ENCODE measurements at regions not wholly inside any gene's neighbourhood (a gene's known extent, or its start where the extent isn't known, plus 50 kb on each side); places are given as distances from the start of the nearest gene placed in this dataset.
"Not testable (repeated sequence)": the region's sequence is repeated elsewhere in the genome, so short reads cannot be mapped to it uniquely, and the experiment has no call there.

DNA sequence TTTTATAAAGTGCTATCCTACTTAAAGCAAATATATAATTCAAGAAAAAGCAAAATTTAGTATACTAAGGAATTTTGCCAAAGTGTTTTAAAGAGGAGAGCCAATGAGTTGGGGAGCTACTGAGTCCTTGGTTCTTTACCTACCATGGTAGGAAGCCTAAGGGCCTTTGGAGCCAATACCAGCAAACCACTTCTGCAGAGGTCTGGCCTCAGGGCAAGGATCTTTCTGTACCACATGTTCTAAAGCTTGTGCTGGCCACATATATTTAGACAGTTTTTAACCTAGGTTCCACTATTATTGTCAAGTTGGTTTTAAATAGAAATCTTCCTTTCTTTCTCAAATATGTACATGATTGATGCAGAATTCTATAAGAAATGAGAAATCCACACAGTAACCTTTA, 172.3 kb upstream of the NREP start:
- no peaks in the 10 kb centered on the region for H3K36me3 ChIP-seq (ENCODE audit: control insufficient read depth in 2 of 3, insufficient read depth in 3 of 3, low read length in 3 of 3)
- H3K4me3 ChIP-seq (ENCODE audit: low read length): no peak overlapping the region
- Mint-ChIP-seq H3K36me3 (no peaks in the 10 kb centered on the region), H3K27me3 (peaks cover 0 to 10% (median 4%) of the 10 kb centered on the region in 5 donors), H3K27ac (no peak overlapping the region), H3K4me3 (no peak overlapping the region), H3K9me3 (peaks cover 0 to 3% (median 0%) of the 10 kb centered on the region in 11 donors), H3K4me1 (no peaks in the 10 kb centered on the region)
- no peaks in the 10 kb centered on the region for H3K27me3 ChIP-seq (ENCODE audit: control insufficient read depth in 2 of 2, insufficient read depth in 2 of 2, low read length in 2 of 2)
- ChIA-PET POLR2A (no interaction called here), CTCF (no interaction called here)
- H3K4me1 ChIP-seq (ENCODE audit: control insufficient read depth in 2 of 2, insufficient read depth in 2 of 2, low read length in 2 of 2): no peaks in the 10 kb centered on the region
- H3K27ac ChIP-seq (ENCODE audit: low read depth, low read length): no peak overlapping the region
- no peak for ATAC-seq
- H3K9me3 ChIP-seq (ENCODE audit: control insufficient read depth in 2 of 3, low read length in 3 of 3): no peaks in the 10 kb centered on the region
- DNase-seq: no peak
- intact Hi-C loops (cut with micrococcal nuclease): no loop called here

DNA sequence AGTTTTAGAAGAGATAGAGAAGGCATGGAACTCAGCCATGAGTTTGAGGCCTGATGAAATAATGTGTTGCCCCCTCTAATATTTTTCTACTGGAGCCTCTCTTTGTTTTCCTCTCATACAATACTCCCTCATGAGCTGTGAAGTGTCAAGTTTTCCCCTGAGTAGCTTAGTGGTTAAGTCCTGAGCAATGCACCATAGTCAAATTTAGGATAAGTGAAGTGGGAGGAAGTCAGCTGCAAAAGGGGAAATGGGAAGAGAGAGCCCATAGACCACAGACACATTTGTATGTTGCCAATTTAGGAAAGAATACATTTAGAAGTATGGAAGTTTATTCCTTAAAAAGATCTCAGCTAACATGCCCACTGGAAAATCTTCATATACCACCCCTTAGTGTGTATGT, 171.5 kb upstream of the NREP start:
- DNase-seq (no peak), ATAC-seq (no peak)
- ChIA-PET POLR2A (no interaction called here), CTCF (no interaction called here)
- Mint-ChIP-seq H3K9me3 (peaks cover 0 to 1% (median 0%) of the 10 kb centered on the region in 11 donors), H3K4me1 (no peaks in the 10 kb centered on the region), H3K27ac (no peak overlapping the region), H3K36me3 (no peaks in the 10 kb centered on the region), H3K4me3 (no peak overlapping the region), H3K27me3 (peaks cover 0 to 13% (median 0%) of the 10 kb centered on the region in 5 donors)
- intact Hi-C loops (cut with micrococcal nuclease): no loop called here
- H3K4me3 ChIP-seq (ENCODE audit: low read length): no peak overlapping the region
- no peak overlapping the region for H3K27ac ChIP-seq (ENCODE audit: low read depth, low read length)
- H3K27me3 ChIP-seq (ENCODE audit: control insufficient read depth in 2 of 2, insufficient read depth in 2 of 2, low read length in 2 of 2): no peaks in the 10 kb centered on the region
- H3K9me3 ChIP-seq (ENCODE audit: control insufficient read depth in 2 of 3, low read length in 3 of 3): no peaks in the 10 kb centered on the region
- no peaks in the 10 kb centered on the region for H3K4me1 ChIP-seq (ENCODE audit: control insufficient read depth in 2 of 2, insufficient read depth in 2 of 2, low read length in 2 of 2)
- H3K36me3 ChIP-seq (ENCODE audit: control insufficient read depth in 2 of 3, insufficient read depth in 3 of 3, low read length in 3 of 3): no peaks in the 10 kb centered on the region

DNA sequence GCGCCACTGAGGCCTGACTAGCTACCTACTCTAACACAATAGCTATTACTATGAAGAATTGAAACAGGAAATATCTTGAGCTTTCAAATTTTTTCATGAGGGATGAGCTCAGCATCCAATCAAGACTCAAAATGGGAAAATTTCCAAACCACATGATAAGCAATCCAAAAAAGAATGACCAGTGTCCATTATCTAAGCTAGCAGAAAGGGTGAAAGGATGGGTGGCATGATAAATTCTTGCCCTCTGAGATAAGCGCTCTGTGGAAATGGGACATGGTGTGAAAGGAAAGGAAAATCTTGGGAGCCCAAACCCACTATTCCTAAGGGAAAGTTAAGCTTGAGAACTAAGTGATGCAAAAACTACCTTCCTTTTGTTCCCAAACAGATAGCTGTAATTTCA, 170.2 kb upstream of the NREP start:
- Histone ChIP-seq H3K4me1 (ENCODE audit: control insufficient read depth in 2 of 2, insufficient read depth in 2 of 2, low read length in 2 of 2) (no peaks in the 10 kb centered on the region), H3K27ac (ENCODE audit: low read depth, low read length) (no peak overlapping the region), H3K27me3 (ENCODE audit: control insufficient read depth in 2 of 2, insufficient read depth in 2 of 2, low read length in 2 of 2) (no peaks in the 10 kb centered on the region), H3K36me3 (ENCODE audit: control insufficient read depth in 2 of 3, insufficient read depth in 3 of 3, low read length in 3 of 3) (no peaks in the 10 kb centered on the region), H3K4me3 (ENCODE audit: low read length) (no peak overlapping the region), H3K9me3 (ENCODE audit: control insufficient read depth in 2 of 3, low read length in 3 of 3) (no peaks in the 10 kb centered on the region)
- no peak for ATAC-seq
- ChIA-PET CTCF (no interaction called here), POLR2A (no interaction called here)
- intact Hi-C loops (cut with micrococcal nuclease): no loop called here
- H3K4me3 Mint-ChIP-seq: no peak overlapping the region
- no peak for DNase-seq
- H3K27me3 Mint-ChIP-seq: peaks cover 0 to 13% (median 0%) of the 10 kb centered on the region in 5 donors
- no peaks in the 10 kb centered on the region for H3K4me1 Mint-ChIP-seq
- H3K27ac Mint-ChIP-seq: no peak overlapping the region
- H3K36me3 Mint-ChIP-seq: no peaks in the 10 kb centered on the region
- H3K9me3 Mint-ChIP-seq: peaks cover 0 to 1% (median 0%) of the 10 kb centered on the region in 11 donors

DNA sequence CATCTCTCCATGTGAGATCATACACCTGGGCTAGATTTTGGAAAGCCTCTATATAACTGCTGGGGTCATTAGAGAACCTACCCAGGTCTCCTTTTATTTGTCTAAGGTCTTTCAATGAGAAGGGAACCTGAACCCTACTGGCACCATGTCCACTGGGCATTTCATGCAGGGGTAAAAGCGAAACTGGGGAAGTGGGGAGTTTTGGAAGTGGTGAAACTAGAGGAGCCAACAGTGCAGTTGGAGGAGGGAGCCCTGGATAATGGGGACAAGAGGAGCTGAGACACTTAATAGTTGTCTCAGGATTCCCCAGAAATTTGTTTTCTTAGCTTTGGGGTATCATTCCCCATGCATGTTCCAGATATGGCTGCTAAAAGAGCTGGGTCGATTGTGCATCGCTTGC, 169.0 kb upstream of the NREP start:
- peaks cover 0 to 13% (median 0%) of the 10 kb centered on the region in 5 donors for H3K27me3 Mint-ChIP-seq
- CTCF ChIA-PET: no interaction called here
- ATAC-seq (no peak), DNase-seq (no peak)
- intact Hi-C loops (cut with micrococcal nuclease): no loop called here
- H3K36me3 Mint-ChIP-seq: no peaks in the 10 kb centered on the region
- H3K4me1 ChIP-seq (ENCODE audit: control insufficient read depth in 2 of 2, insufficient read depth in 2 of 2, low read length in 2 of 2): no peaks in the 10 kb centered on the region
- no peak overlapping the region for H3K27ac Mint-ChIP-seq
- no peak overlapping the region for H3K27ac ChIP-seq (ENCODE audit: low read depth, low read length)
- no peaks in the 10 kb centered on the region for H3K9me3 ChIP-seq (ENCODE audit: control insufficient read depth in 2 of 3, low read length in 3 of 3)
- H3K27me3 ChIP-seq (ENCODE audit: control insufficient read depth in 2 of 2, insufficient read depth in 2 of 2, low read length in 2 of 2): no peaks in the 10 kb centered on the region
- H3K36me3 ChIP-seq (ENCODE audit: control insufficient read depth in 2 of 3, insufficient read depth in 3 of 3, low read length in 3 of 3): no peaks in the 10 kb centered on the region
- no peaks in the 10 kb centered on the region for H3K4me1 Mint-ChIP-seq
- peaks cover 0 to 1% (median 0%) of the 10 kb centered on the region in 11 donors for H3K9me3 Mint-ChIP-seq
- H3K4me3 Mint-ChIP-seq: no peak overlapping the region
- POLR2A ChIA-PET: no interaction called here
- H3K4me3 ChIP-seq (ENCODE audit: low read length): no peak overlapping the region

DNA sequence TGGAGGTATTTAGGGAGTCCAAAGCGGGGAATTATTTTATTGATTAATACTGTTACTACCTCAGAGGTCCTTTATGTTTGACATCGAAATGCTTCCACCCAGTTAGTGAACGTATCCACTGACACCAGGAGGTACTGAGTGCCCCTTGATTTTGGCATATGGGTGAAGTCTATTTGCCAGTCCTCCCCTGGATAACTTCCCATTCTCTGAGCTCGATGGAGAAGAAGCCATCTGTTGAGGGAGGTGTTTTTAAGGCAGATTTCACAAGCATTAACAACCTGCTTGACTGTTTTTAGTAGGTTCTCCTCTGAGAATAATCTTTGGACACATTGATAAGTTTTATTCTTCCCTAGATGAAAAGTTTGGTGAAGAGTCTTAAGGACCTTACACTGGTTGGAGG, 165.3 kb upstream of the NREP start:
- no peak overlapping the region for H3K27ac Mint-ChIP-seq
- H3K36me3 ChIP-seq (ENCODE audit: control insufficient read depth in 2 of 3, insufficient read depth in 3 of 3, low read length in 3 of 3): no peaks in the 10 kb centered on the region
- intact Hi-C loops (cut with micrococcal nuclease): no loop called here
- ChIA-PET CTCF (no interaction called here), POLR2A (no interaction called here)
- H3K9me3 Mint-ChIP-seq: peaks cover 0 to 18% (median 4%) of the 10 kb centered on the region in 11 donors
- H3K4me3 ChIP-seq (ENCODE audit: low read length): no peak overlapping the region
- H3K36me3 Mint-ChIP-seq: no peaks in the 10 kb centered on the region
- no peaks in the 10 kb centered on the region for H3K4me1 ChIP-seq (ENCODE audit: control insufficient read depth in 2 of 2, insufficient read depth in 2 of 2, low read length in 2 of 2)
- H3K9me3 ChIP-seq (ENCODE audit: control insufficient read depth in 2 of 3, low read length in 3 of 3): no peaks in the 10 kb centered on the region
- peaks cover 0 to 8% (median 0%) of the 10 kb centered on the region in 5 donors for H3K27me3 Mint-ChIP-seq
- H3K27me3 ChIP-seq (ENCODE audit: control insufficient read depth in 2 of 2, insufficient read depth in 2 of 2, low read length in 2 of 2): no peaks in the 10 kb centered on the region
- DNase-seq (no peak), ATAC-seq (no peak)
- no peak overlapping the region for H3K4me3 Mint-ChIP-seq
- H3K4me1 Mint-ChIP-seq: no peaks in the 10 kb centered on the region
- H3K27ac ChIP-seq (ENCODE audit: low read depth, low read length): no peak overlapping the region

DNA sequence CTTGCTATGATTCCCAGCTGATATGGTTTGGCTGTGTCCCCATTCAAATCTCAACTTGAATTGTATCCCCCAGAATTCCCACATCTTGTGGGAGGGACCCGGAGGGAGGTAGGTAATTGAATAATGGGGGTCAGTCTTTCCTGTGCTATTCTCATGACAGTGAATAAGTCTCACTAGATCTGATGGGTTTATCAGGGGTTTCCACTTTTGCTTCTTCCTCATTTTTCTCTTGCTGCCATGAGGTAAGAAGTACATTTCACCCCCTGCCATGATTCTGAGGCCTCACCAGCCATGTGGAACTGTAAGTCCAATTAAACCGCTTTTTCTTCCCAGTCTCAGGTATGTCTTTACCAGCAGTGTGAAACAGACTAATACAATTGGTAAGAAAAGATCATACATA, 164.7 kb upstream of the NREP start:
- POLR2A ChIA-PET; H3K27ac Mint-ChIP-seq; H3K4me3 Mint-ChIP-seq; CTCF ChIA-PET; H3K4me1 Mint-ChIP-seq; ATAC-seq; intact Hi-C loops (cut with micrococcal nuclease); H3K36me3 Mint-ChIP-seq; H3K9me3 ChIP-seq (ENCODE audit: control insufficient read depth in 2 of 3, low read length in 3 of 3); H3K4me3 ChIP-seq (ENCODE audit: low read length); H3K27ac ChIP-seq (ENCODE audit: low read depth, low read length); H3K27me3 ChIP-seq (ENCODE audit: control insufficient read depth in 2 of 2, insufficient read depth in 2 of 2, low read length in 2 of 2); H3K4me1 ChIP-seq (ENCODE audit: control insufficient read depth in 2 of 2, insufficient read depth in 2 of 2, low read length in 2 of 2); H3K36me3 ChIP-seq (ENCODE audit: control insufficient read depth in 2 of 3, insufficient read depth in 3 of 3, low read length in 3 of 3); DNase-seq; H3K27me3 Mint-ChIP-seq: not testable (repeated sequence)
- peaks cover 0 to 18% (median 4%) of the 10 kb centered on the region in 11 donors for H3K9me3 Mint-ChIP-seq

DNA sequence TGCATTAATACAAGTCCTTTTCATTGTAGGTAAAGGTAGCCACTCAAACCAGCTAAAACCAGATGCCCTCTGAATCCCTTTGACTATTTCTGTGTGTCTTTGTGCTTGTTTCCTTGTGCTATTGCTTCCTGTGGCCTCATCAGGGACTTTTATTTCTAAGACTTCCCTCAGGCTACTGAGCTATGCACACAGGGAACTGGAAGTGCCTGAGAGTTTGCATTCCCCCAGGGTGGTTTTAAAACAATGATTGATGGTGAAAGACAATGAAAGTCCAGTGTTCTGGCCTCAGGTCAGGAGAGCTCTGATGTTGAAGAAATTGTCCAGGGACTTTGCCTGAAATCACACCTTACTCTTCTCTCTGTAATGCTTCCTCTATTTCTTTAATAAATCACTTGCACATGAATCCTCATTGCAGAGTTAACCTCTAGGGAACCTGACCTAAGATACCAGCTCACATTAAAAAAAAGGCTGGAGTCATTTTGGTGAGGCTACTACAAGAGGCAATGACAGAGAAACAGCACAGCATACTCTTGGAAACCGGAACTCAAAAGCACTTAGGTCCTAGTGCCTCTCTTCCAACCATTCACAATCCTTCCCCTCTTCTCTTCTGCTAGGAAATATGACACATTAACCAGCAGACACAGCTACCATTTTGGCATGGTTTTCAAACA, 158.1 kb upstream of the NREP start:
- ChIA-PET CTCF (no interaction called here), POLR2A (no interaction called here)
- intact Hi-C loops (cut with micrococcal nuclease): no loop called here
- H3K9me3 ChIP-seq (ENCODE audit: control insufficient read depth in 2 of 3, low read length in 3 of 3): no peaks in the 10 kb centered on the region
- Mint-ChIP-seq H3K27me3 (peaks cover 0 to 12% (median 5%) of the 10 kb centered on the region in 5 donors), H3K4me1 (peaks cover 0 to 1% (median 0%) of the 10 kb centered on the region in 7 donors), H3K36me3 (no peaks in the 10 kb centered on the region), H3K9me3 (peaks cover 0 to 18% (median 4%) of the 10 kb centered on the region in 11 donors), H3K27ac (no peak overlapping the region), H3K4me3 (no peak overlapping the region)
- H3K4me1 ChIP-seq (ENCODE audit: control insufficient read depth in 2 of 2, insufficient read depth in 2 of 2, low read length in 2 of 2): no peaks in the 10 kb centered on the region
- ATAC-seq (no peak), DNase-seq (no peak)
- no peaks in the 10 kb centered on the region for H3K36me3 ChIP-seq (ENCODE audit: control insufficient read depth in 2 of 3, insufficient read depth in 3 of 3, low read length in 3 of 3)
- no peak overlapping the region for H3K27ac ChIP-seq (ENCODE audit: low read depth, low read length)
- H3K4me3 ChIP-seq (ENCODE audit: low read length): no peak overlapping the region
- H3K27me3 ChIP-seq (ENCODE audit: control insufficient read depth in 2 of 2, insufficient read depth in 2 of 2, low read length in 2 of 2): no peaks in the 10 kb centered on the region

All from naive thymus-derived CD4-positive, alpha-beta T cell (primary cell).